ENCODE measurements at regions not wholly inside any gene's neighbourhood (a gene's known extent, or its start where the extent isn't known, plus 50 kb on each side); places are given as distances from the start of the nearest gene placed in this dataset.
"Not testable (repeated sequence)": the region's sequence is repeated elsewhere in the genome, so short reads cannot be mapped to it uniquely, and the experiment has no call there.

DNA sequence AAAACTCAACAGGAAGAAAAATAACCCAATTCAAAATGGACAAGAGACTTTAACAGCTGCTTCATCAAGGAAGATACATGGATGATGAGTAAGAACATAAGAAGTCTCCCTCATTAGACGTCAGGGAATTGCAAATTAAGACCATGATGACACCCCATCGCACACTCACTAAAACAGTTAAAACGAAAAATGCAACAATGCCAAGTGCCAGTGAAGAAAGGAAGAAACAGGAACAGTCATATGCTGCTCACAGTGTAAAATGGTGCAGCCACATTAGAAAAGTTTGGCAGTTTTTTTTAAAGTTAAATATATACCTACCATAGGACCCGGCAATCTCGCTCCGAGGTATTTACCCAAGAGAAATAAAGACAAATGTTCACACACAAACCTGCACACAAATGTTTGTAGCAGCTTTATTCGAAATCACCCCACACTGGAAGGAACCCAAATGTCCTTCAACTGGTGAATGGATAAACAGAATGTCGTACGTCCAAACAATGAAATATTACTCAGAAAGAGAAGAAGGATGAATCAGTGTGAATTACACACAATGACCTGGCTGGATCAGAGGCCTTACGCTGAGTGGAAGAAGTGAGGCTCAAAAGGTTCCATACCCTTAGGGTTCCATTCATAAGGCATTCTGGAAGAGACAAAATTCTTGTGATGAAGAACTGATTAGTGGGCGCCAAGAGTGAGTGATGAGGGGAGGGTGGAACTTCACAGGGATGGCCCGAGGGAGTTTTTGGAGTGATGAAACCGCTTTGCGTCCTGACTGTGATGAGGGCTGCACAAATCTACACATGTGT lies 110.3 kb downstream of the C16orf95 start:
- no peaks in the 10 kb centered on the region for H3K4me1 Mint-ChIP-seq
- H3K9me3 Mint-ChIP-seq, result no peaks in the 10 kb centered on the region
- Histone ChIP-seq H3K4me1 (ENCODE audit: control insufficient read depth in 1 of 2, extremely low read depth in 1 of 2, insufficient read depth in 2 of 2, low read length in 2 of 2) (peaks cover 0 to 3% of the 10 kb centered on the region in 2 experiments), H3K27ac (ENCODE audit: low read length) (no peak overlapping the region), H3K4me3 (ENCODE audit: control insufficient read depth in 1 of 2, extremely low read depth in 1 of 2, low read length in 1 of 2) (no peak overlapping the region), H3K9me3 (no peaks in the 10 kb centered on the region), H3K36me3 (ENCODE audit: control insufficient read depth in 2 of 2, extremely low read depth in 1 of 2, insufficient read depth in 1 of 2, low read length in 1 of 2) (no peaks in the 10 kb centered on the region), H3K27me3 (replicated peaks in 1 of 2; ENCODE audit: control insufficient read depth in 2 of 2, extremely low read depth in 1 of 2, insufficient read depth in 2 of 2, low read length in 1 of 2) (peaks cover 0 to 8% of the 10 kb centered on the region in 2 experiments)
- CTCF ChIA-PET, result no interaction called here
- H3K27ac Mint-ChIP-seq, result no peak overlapping the region
- POLR2A ChIA-PET, result no interaction called here
- no peak for ATAC-seq (replicated peaks in 1 of 4)
- H3K36me3 Mint-ChIP-seq, result no peaks in the 10 kb centered on the region
- 80% methylated on average over 2 of the region's 14 CpGs for WGBS (ENCODE audit: insufficient coverage)
- H3K4me3 Mint-ChIP-seq, result no peak overlapping the region
- H3K27me3 Mint-ChIP-seq, result peaks cover 3 to 4% of the 10 kb centered on the region in 2 donors
- DNase-seq, result no peak

DNA sequence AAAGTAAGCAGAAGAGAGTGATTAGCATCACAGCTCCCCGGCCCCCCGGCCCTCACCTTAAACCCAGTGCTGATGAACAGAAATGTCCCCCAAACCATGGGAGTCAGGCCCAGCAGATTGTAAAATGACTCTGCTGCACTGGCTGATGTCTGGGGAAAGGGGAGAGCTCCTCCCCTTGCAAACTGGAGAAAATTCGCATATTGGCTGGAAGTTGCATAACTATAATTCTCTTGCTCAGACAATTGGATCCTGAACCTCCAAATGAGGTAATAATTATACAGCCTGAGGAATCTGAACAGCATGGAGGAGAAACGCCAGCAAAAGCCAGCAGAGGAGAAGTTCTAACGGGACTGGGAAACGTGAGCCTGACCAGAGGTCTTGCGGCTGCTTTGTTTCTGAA lies 109.7 kb downstream of the C16orf95 start:
- ATAC-seq (replicated peaks in 1 of 4), result no peak
- H3K27ac ChIP-seq (ENCODE audit: low read length), result no peak overlapping the region
- H3K4me3 Mint-ChIP-seq, result no peak overlapping the region
- CTCF ChIA-PET, result no interaction called here
- no peaks in the 10 kb centered on the region for H3K4me1 Mint-ChIP-seq
- H3K9me3 ChIP-seq, result no peaks in the 10 kb centered on the region
- no peaks in the 10 kb centered on the region for H3K36me3 Mint-ChIP-seq
- H3K27ac Mint-ChIP-seq, result no peak overlapping the region
- POLR2A ChIA-PET, result no interaction called here
- H3K4me3 ChIP-seq (ENCODE audit: control insufficient read depth in 1 of 2, extremely low read depth in 1 of 2, low read length in 1 of 2), result no peak overlapping the region
- H3K36me3 ChIP-seq (ENCODE audit: control insufficient read depth in 2 of 2, extremely low read depth in 1 of 2, insufficient read depth in 1 of 2, low read length in 1 of 2), result no peaks in the 10 kb centered on the region
- no peak for DNase-seq
- peaks cover 0 to 6% of the 10 kb centered on the region in 2 experiments for H3K27me3 ChIP-seq (replicated peaks in 1 of 2; ENCODE audit: control insufficient read depth in 2 of 2, extremely low read depth in 1 of 2, insufficient read depth in 2 of 2, low read length in 1 of 2)
- H3K27me3 Mint-ChIP-seq, result peaks cover 0 to 2% of the 10 kb centered on the region in 2 donors
- peaks cover 0 to 3% of the 10 kb centered on the region in 2 experiments for H3K4me1 ChIP-seq (ENCODE audit: control insufficient read depth in 1 of 2, extremely low read depth in 1 of 2, insufficient read depth in 2 of 2, low read length in 2 of 2)
- 94% methylated on average over 4 of the region's 7 CpGs for WGBS (ENCODE audit: insufficient coverage)
- H3K9me3 Mint-ChIP-seq, result no peaks in the 10 kb centered on the region

- Mint-ChIP-seq H3K4me3 (no peak overlapping the region), H3K4me1 (no peaks in the 10 kb centered on the region), H3K27ac (no peak overlapping the region), H3K36me3 (no peaks in the 10 kb centered on the region), H3K27me3 (peaks cover 0 to 2% of the 10 kb centered on the region in 2 donors), H3K9me3 (no peaks in the 10 kb centered on the region)
- 88% methylated on average over 2 of the region's 3 CpGs for WGBS (ENCODE audit: insufficient coverage)
- ATAC-seq (replicated peaks in 1 of 4) (no peak), DNase-seq (no peak)
- CTCF ChIA-PET, result no interaction called here
- peaks cover 0 to 5% of the 10 kb centered on the region in 2 experiments for H3K27me3 ChIP-seq (replicated peaks in 1 of 2; ENCODE audit: control insufficient read depth in 2 of 2, extremely low read depth in 1 of 2, insufficient read depth in 2 of 2, low read length in 1 of 2)
- no peak overlapping the region for H3K4me3 ChIP-seq (ENCODE audit: control insufficient read depth in 1 of 2, extremely low read depth in 1 of 2, low read length in 1 of 2)
- POLR2A ChIA-PET, result no interaction called here
- no peaks in the 10 kb centered on the region for H3K36me3 ChIP-seq (ENCODE audit: control insufficient read depth in 2 of 2, extremely low read depth in 1 of 2, insufficient read depth in 1 of 2, low read length in 1 of 2)
- no peaks in the 10 kb centered on the region for H3K9me3 ChIP-seq
- H3K27ac ChIP-seq (ENCODE audit: low read length), result no peak overlapping the region
- H3K4me1 ChIP-seq (ENCODE audit: control insufficient read depth in 1 of 2, extremely low read depth in 1 of 2, insufficient read depth in 2 of 2, low read length in 2 of 2), result peaks cover 0 to 3% of the 10 kb centered on the region in 2 experiments
Observed at GRCh38 chr16:87207965-87208364, 109.2 kb downstream of the C16orf95 start.

GRCh38 chr16:87208968-87209367 lies 108.2 kb downstream of the C16orf95 start:
- no CpG with 5 or more reads among the region's 5 CpGs for WGBS (ENCODE audit: insufficient coverage)
- POLR2A ChIA-PET, result interaction anchor here in 1 of 2 donors (0.6 kb wide), 1 partner anchor 1136 kb away, joined by 8 read pairs; no protein-coding TSS in a partner anchor
- H3K27ac Mint-ChIP-seq; H3K4me3 ChIP-seq (ENCODE audit: control insufficient read depth in 1 of 2, extremely low read depth in 1 of 2, low read length in 1 of 2); H3K36me3 Mint-ChIP-seq; ATAC-seq (replicated peaks in 1 of 4); H3K4me1 Mint-ChIP-seq; CTCF ChIA-PET; DNase-seq; H3K4me3 Mint-ChIP-seq; H3K36me3 ChIP-seq (ENCODE audit: control insufficient read depth in 2 of 2, extremely low read depth in 1 of 2, insufficient read depth in 1 of 2, low read length in 1 of 2); H3K27ac ChIP-seq (ENCODE audit: low read length); H3K27me3 Mint-ChIP-seq; H3K9me3 Mint-ChIP-seq; H3K9me3 ChIP-seq; H3K4me1 ChIP-seq (ENCODE audit: control insufficient read depth in 1 of 2, extremely low read depth in 1 of 2, insufficient read depth in 2 of 2, low read length in 2 of 2); H3K27me3 ChIP-seq (replicated peaks in 1 of 2; ENCODE audit: control insufficient read depth in 2 of 2, extremely low read depth in 1 of 2, insufficient read depth in 2 of 2, low read length in 1 of 2): not testable (repeated sequence)

GRCh38 chr16:87209808-87210512 lies 107.2 kb downstream of the C16orf95 start:
- H3K27me3 Mint-ChIP-seq, result peaks cover 0 to 2% of the 10 kb centered on the region in 2 donors
- H3K27me3 ChIP-seq (replicated peaks in 1 of 2; ENCODE audit: control insufficient read depth in 2 of 2, extremely low read depth in 1 of 2, insufficient read depth in 2 of 2, low read length in 1 of 2), result no peaks in the 10 kb centered on the region

DNA sequence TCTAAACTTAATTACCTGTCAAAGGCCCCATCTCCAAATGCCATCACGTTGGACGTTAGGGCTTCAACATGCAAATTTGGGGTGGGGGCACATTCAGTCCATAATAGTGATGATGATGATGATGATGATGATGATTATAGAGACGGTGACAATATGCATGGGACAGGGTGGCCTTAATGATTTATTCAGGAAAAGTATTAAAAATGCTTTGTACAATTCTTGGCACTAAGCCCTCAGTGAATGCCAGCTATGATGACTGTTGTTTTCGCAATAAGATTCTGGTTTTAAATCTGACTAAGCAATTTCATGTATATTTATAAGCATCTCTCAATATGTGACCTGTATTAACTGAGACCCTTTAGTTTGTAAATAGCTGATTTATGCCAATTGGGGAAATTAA lies 106.3 kb downstream of the C16orf95 start:
- Histone ChIP-seq H3K36me3 (ENCODE audit: control insufficient read depth in 2 of 2, extremely low read depth in 1 of 2, insufficient read depth in 1 of 2, low read length in 1 of 2) (no peaks in the 10 kb centered on the region), H3K9me3 (no peaks in the 10 kb centered on the region), H3K27ac (ENCODE audit: low read length) (no peak overlapping the region), H3K4me3 (ENCODE audit: control insufficient read depth in 1 of 2, extremely low read depth in 1 of 2, low read length in 1 of 2) (no peak overlapping the region), H3K27me3 (replicated peaks in 1 of 2; ENCODE audit: control insufficient read depth in 2 of 2, extremely low read depth in 1 of 2, insufficient read depth in 2 of 2, low read length in 1 of 2) (no peaks in the 10 kb centered on the region), H3K4me1 (ENCODE audit: control insufficient read depth in 1 of 2, extremely low read depth in 1 of 2, insufficient read depth in 2 of 2, low read length in 2 of 2) (no peaks in the 10 kb centered on the region)
- CTCF ChIA-PET, result interaction anchor here in 1 of 2 donors (0.8 kb wide), 1 partner anchor 9 kb away, joined by 3 read pairs; no protein-coding TSS in a partner anchor
- Mint-ChIP-seq H3K4me1 (no peaks in the 10 kb centered on the region), H3K27ac (no peak overlapping the region), H3K4me3 (no peak overlapping the region), H3K27me3 (no peaks in the 10 kb centered on the region), H3K9me3 (no peaks in the 10 kb centered on the region), H3K36me3 (no peaks in the 10 kb centered on the region)
- no peak for DNase-seq
- ATAC-seq (replicated peaks in 1 of 4), result no peak
- POLR2A ChIA-PET, result no interaction called here
- 63% methylated on average over 3 of the region's 4 CpGs for WGBS (ENCODE audit: insufficient coverage)

More at GRCh38 chr16:87209808-87210512, 107.2 kb downstream of the C16orf95 start:
- Histone ChIP-seq H3K4me3 (ENCODE audit: control insufficient read depth in 1 of 2, extremely low read depth in 1 of 2, low read length in 1 of 2) (no peak overlapping the region), H3K27ac (ENCODE audit: low read length) (no peak overlapping the region), H3K36me3 (ENCODE audit: control insufficient read depth in 2 of 2, extremely low read depth in 1 of 2, insufficient read depth in 1 of 2, low read length in 1 of 2) (no peaks in the 10 kb centered on the region), H3K4me1 (ENCODE audit: control insufficient read depth in 1 of 2, extremely low read depth in 1 of 2, insufficient read depth in 2 of 2, low read length in 2 of 2) (no peaks in the 10 kb centered on the region), H3K9me3 (no peaks in the 10 kb centered on the region)
- no peak overlapping the region for H3K4me3 Mint-ChIP-seq
- H3K27ac Mint-ChIP-seq, result no peak overlapping the region
- DNase-seq, result no peak
- ATAC-seq (replicated peaks in 1 of 4), result no peak
- ChIA-PET CTCF (no interaction called here), POLR2A (no interaction called here)
- 95% methylated on average over 2 of the region's 2 CpGs for WGBS (ENCODE audit: insufficient coverage)
- no peaks in the 10 kb centered on the region for H3K9me3 Mint-ChIP-seq
- H3K36me3 Mint-ChIP-seq, result no peaks in the 10 kb centered on the region
- no peaks in the 10 kb centered on the region for H3K4me1 Mint-ChIP-seq

Data from T-cell (primary cell).